WTC11 (cell line): ENCODE measurements at regions not wholly inside any gene's neighbourhood (a gene's known extent, or its start where the extent isn't known, plus 50 kb on each side); places are given as distances from the start of the nearest gene placed in this dataset.

Source experiments
- FOXP1 ChIP-seq: sonication (generic); formaldehyde crosslinking; IDR thresholded peaks from 2 replicates; pipeline ENCODE4 v1.8.0; 2022; ENCODE audit warnings: missing genetic modification reagents, mild to moderate bottlenecking, moderate library complexity, borderline replicate concordance
- MXD4 ChIP-seq: fragments of 250-450 bp; sonication (Bioruptor Pico); IDR thresholded peaks from 2 replicates; pipeline ENCODE4 v1.8.0; 2021; ENCODE audit warnings: mild to moderate bottlenecking, moderate library complexity, borderline replicate concordance
- NR3C1 ChIP-seq: sonication (generic); formaldehyde crosslinking; conservative IDR thresholded peaks from 2 replicates; pipeline ENCODE4 v1.8.1; 2023; ENCODE audit warnings: low read depth, mild to moderate bottlenecking, missing genetic modification reagents
- SP1 ChIP-seq: sonication (generic); formaldehyde crosslinking; conservative IDR thresholded peaks from 2 replicates; pipeline ENCODE4 v1.8.1; 2022; ENCODE audit warnings: missing genetic modification reagents
- TEAD4 ChIP-seq: sonication (generic); formaldehyde crosslinking; IDR thresholded peaks from 2 replicates; pipeline ENCODE4 v1.8.0; 2022; ENCODE audit warnings: mild to moderate bottlenecking, missing genetic modification reagents
- TF ChIP-seq, protein P1 (sequence below): sonication (generic); formaldehyde crosslinking; IDR thresholded peaks from 2 replicates; pipeline ENCODE4 v1.8.0; 2022; ENCODE audit warnings: mild to moderate bottlenecking, missing genetic modification reagents
- TF ChIP-seq, protein P2 (sequence below): fragments of 200-600 bp; IDR thresholded peaks from 2 replicates; pipeline ENCODE4 v1.8.0; 2022; ENCODE audit warnings: antibody characterized with exemption
- TF ChIP-seq, protein P3 (sequence below): fragments of 250-450 bp; sonication (Bioruptor Pico); IDR thresholded peaks from 2 replicates; pipeline ENCODE4 v1.9.0; 2021; ENCODE audit warnings: mild to moderate bottlenecking
- TF ChIP-seq, protein P4 (sequence below): sonication (generic); formaldehyde crosslinking; IDR thresholded peaks from 2 replicates; pipeline ENCODE4 v1.8.0; 2022; ENCODE audit warnings: mild to moderate bottlenecking, missing genetic modification reagents
- TF ChIP-seq, protein P5 (sequence below): sonication (generic); formaldehyde crosslinking; IDR thresholded peaks from 2 replicates; pipeline ENCODE4 v1.8.1; 2023; ENCODE audit warnings: mild to moderate bottlenecking, missing genetic modification reagents, moderate library complexity
- TF ChIP-seq, protein P6 (sequence below): sonication (generic); formaldehyde crosslinking; IDR thresholded peaks from 2 replicates; pipeline ENCODE4 v1.8.0; 2022; ENCODE audit warnings: missing genetic modification reagents
- TF ChIP-seq, protein P7 (sequence below): sonication (generic); formaldehyde crosslinking; IDR thresholded peaks from 2 replicates; pipeline ENCODE4 v1.8.1; 2023; ENCODE audit warnings: mild to moderate bottlenecking, moderate library complexity, missing genetic modification reagents

DNA sequence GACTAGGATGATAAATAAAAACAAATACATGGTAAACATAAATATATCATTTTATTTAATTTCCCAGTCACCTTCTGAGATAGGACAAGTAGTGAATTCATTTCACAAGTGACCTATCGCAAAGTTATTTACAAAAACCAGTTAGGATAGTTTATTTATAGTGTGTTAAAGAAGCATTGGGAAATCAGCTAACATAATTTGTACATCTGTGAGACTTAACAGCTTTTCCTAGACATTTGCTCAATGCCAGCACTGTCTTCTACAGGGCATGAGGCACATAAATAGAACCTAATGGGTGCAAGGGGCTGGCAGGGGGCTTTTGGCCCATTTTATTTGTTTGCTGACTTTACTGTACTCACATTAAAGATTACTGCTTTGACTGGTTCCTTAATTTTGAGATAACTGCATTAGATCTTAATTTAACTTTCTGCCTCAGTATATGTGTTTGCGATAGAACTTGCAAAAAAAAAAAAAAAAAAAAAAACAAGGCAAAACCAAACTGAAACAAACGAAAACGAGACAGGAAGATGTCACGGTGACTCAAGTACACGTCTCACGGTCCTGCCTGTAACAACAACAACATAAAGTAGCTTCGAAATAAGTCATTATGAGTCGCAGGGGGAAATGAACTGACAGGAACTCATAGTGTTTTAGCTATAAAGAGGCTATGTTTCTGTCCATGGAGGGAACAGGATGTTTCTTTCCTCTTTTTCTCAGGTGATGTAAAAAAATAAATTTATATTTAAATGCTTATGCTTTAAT lies 133.7 kb upstream of the GMDS start:
- TF ChIP-seq, protein P1, sequence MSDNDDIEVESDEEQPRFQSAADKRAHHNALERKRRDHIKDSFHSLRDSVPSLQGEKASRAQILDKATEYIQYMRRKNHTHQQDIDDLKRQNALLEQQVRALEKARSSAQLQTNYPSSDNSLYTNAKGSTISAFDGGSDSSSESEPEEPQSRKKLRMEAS (CRISPR knock-in tag), result no peak
- TF ChIP-seq, protein P2, sequence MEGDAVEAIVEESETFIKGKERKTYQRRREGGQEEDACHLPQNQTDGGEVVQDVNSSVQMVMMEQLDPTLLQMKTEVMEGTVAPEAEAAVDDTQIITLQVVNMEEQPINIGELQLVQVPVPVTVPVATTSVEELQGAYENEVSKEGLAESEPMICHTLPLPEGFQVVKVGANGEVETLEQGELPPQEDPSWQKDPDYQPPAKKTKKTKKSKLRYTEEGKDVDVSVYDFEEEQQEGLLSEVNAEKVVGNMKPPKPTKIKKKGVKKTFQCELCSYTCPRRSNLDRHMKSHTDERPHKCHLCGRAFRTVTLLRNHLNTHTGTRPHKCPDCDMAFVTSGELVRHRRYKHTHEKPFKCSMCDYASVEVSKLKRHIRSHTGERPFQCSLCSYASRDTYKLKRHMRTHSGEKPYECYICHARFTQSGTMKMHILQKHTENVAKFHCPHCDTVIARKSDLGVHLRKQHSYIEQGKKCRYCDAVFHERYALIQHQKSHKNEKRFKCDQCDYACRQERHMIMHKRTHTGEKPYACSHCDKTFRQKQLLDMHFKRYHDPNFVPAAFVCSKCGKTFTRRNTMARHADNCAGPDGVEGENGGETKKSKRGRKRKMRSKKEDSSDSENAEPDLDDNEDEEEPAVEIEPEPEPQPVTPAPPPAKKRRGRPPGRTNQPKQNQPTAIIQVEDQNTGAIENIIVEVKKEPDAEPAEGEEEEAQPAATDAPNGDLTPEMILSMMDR, result no peak
- TF ChIP-seq, protein P3, sequence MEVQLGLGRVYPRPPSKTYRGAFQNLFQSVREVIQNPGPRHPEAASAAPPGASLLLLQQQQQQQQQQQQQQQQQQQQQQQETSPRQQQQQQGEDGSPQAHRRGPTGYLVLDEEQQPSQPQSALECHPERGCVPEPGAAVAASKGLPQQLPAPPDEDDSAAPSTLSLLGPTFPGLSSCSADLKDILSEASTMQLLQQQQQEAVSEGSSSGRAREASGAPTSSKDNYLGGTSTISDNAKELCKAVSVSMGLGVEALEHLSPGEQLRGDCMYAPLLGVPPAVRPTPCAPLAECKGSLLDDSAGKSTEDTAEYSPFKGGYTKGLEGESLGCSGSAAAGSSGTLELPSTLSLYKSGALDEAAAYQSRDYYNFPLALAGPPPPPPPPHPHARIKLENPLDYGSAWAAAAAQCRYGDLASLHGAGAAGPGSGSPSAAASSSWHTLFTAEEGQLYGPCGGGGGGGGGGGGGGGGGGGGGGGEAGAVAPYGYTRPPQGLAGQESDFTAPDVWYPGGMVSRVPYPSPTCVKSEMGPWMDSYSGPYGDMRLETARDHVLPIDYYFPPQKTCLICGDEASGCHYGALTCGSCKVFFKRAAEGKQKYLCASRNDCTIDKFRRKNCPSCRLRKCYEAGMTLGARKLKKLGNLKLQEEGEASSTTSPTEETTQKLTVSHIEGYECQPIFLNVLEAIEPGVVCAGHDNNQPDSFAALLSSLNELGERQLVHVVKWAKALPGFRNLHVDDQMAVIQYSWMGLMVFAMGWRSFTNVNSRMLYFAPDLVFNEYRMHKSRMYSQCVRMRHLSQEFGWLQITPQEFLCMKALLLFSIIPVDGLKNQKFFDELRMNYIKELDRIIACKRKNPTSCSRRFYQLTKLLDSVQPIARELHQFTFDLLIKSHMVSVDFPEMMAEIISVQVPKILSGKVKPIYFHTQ (CRISPR knock-in tag), result no peak
- TF ChIP-seq NR3C1, result no peak
- no peak for TF ChIP-seq MXD4 (CRISPR knock-in tag)
- TF ChIP-seq, protein P4, sequence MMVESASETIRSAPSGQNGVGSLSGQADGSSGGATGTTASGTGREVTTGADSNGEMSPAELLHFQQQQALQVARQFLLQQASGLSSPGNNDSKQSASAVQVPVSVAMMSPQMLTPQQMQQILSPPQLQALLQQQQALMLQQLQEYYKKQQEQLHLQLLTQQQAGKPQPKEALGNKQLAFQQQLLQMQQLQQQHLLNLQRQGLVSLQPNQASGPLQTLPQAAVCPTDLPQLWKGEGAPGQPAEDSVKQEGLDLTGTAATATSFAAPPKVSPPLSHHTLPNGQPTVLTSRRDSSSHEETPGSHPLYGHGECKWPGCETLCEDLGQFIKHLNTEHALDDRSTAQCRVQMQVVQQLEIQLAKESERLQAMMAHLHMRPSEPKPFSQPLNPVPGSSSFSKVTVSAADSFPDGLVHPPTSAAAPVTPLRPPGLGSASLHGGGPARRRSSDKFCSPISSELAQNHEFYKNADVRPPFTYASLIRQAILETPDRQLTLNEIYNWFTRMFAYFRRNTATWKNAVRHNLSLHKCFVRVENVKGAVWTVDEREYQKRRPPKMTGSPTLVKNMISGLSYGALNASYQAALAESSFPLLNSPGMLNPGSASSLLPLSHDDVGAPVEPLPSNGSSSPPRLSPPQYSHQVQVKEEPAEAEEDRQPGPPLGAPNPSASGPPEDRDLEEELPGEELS (CRISPR knock-in tag), result no peak
- no peak for TF ChIP-seq TEAD4 (CRISPR knock-in tag)
- TF ChIP-seq FOXP1 (CRISPR knock-in tag), result no peak
- TF ChIP-seq SP1, result no peak
- TF ChIP-seq, protein P5, sequence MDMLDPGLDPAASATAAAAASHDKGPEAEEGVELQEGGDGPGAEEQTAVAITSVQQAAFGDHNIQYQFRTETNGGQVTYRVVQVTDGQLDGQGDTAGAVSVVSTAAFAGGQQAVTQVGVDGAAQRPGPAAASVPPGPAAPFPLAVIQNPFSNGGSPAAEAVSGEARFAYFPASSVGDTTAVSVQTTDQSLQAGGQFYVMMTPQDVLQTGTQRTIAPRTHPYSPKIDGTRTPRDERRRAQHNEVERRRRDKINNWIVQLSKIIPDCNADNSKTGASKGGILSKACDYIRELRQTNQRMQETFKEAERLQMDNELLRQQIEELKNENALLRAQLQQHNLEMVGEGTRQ (CRISPR knock-in tag), result no peak
- TF ChIP-seq, protein P6, sequence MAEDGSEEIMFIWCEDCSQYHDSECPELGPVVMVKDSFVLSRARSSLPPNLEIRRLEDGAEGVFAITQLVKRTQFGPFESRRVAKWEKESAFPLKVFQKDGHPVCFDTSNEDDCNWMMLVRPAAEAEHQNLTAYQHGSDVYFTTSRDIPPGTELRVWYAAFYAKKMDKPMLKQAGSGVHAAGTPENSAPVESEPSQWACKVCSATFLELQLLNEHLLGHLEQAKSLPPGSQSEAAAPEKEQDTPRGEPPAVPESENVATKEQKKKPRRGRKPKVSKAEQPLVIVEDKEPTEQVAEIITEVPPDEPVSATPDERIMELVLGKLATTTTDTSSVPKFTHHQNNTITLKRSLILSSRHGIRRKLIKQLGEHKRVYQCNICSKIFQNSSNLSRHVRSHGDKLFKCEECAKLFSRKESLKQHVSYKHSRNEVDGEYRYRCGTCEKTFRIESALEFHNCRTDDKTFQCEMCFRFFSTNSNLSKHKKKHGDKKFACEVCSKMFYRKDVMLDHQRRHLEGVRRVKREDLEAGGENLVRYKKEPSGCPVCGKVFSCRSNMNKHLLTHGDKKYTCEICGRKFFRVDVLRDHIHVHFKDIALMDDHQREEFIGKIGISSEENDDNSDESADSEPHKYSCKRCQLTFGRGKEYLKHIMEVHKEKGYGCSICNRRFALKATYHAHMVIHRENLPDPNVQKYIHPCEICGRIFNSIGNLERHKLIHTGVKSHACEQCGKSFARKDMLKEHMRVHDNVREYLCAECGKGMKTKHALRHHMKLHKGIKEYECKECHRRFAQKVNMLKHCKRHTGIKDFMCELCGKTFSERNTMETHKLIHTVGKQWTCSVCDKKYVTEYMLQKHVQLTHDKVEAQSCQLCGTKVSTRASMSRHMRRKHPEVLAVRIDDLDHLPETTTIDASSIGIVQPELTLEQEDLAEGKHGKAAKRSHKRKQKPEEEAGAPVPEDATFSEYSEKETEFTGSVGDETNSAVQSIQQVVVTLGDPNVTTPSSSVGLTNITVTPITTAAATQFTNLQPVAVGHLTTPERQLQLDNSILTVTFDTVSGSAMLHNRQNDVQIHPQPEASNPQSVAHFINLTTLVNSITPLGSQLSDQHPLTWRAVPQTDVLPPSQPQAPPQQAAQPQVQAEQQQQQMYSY, result no peak
- TF ChIP-seq, protein P7, sequence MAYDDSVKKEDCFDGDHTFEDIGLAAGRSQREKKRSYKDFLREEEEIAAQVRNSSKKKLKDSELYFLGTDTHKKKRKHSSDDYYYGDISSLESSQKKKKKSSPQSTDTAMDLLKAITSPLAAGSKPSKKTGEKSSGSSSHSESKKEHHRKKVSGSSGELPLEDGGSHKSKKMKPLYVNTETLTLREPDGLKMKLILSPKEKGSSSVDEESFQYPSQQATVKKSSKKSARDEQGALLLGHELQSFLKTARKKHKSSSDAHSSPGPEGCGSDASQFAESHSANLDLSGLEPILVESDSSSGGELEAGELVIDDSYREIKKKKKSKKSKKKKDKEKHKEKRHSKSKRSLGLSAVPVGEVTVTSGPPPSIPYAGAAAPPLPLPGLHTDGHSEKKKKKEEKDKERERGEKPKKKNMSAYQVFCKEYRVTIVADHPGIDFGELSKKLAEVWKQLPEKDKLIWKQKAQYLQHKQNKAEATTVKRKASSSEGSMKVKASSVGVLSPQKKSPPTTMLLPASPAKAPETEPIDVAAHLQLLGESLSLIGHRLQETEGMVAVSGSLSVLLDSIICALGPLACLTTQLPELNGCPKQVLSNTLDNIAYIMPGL (CRISPR knock-in tag), result no peak
